HEK293 (cell line): ENCODE measurements at regions not wholly inside any gene's neighbourhood (a gene's known extent, or its start where the extent isn't known, plus 50 kb on each side); places are given as distances from the start of the nearest gene placed in this dataset.

Source experiments
- CTCF ChIA-PET: fragments of 350-600 bp; formaldehyde crosslinking; extraction: SDS; loops from one replicate; lab custom pipeline; 2021; ENCODE audit warnings: antibody characterized with exemption; lab: Yijun Ruan, JAX
- POLR2A ChIA-PET: fragments of 300-600 bp; formaldehyde crosslinking; extraction: SDS; loops from one replicate; lab custom pipeline; 2020; ENCODE audit warnings: antibody characterized with exemption, inconsistent platforms; lab: Yijun Ruan, JAX
- H3K27ac ChIP-seq: fragments of 200-500 bp; sonication (Bioruptor generic); 2 replicates; pipeline ENCODE4 v1.5.1; 2014; ENCODE audit warnings: low read depth, low read length, control low read depth, inconsistent platforms; ENCODE audit errors: extremely low read depth
- H3K36me3 ChIP-seq, 2 experiments: fragments of 200-500 bp in 1 of 2; sonication (Bioruptor generic) in 1 of 2; 1 replicate in 1 of 2; 2 replicates in 1 of 2; pipeline ENCODE4 v1.5.1; 2014 to 2017; ENCODE audit warnings: inconsistent platforms in 2 of 2, low read length in 2 of 2; ENCODE audit not compliant: control insufficient read depth in 2 of 2, insufficient read depth in 1 of 2
- H3K4me1 ChIP-seq: fragments of 200-500 bp; sonication (Bioruptor generic); 2 replicates; pipeline ENCODE4 v1.5.1; 2014; ENCODE audit warnings: mild to moderate bottlenecking, low read length, inconsistent platforms; ENCODE audit not compliant: control insufficient read depth, insufficient read depth
- H3K4me3 ChIP-seq: 2 replicates; pipeline ENCODE4 v1.5.1; 2011; ENCODE audit warnings: low read depth, mild to moderate bottlenecking, control low read depth, low read length, moderate library complexity
- H3K9me3 ChIP-seq: fragments of 200-500 bp; sonication (Bioruptor generic); 2 replicates; pipeline ENCODE4 v1.5.1; 2014; ENCODE audit warnings: low read depth, low read length, inconsistent platforms; ENCODE audit not compliant: control insufficient read depth, insufficient read depth
- GFI1B ChIP-seq: fragments of 450-650 bp; formaldehyde crosslinking; IDR thresholded peaks from 2 replicates; pipeline ENCODE4 v1.5.1; 2016; ENCODE audit warnings: missing biosample characterization, missing genetic modification characterization
- RBAK ChIP-seq: fragments of 450-650 bp; formaldehyde crosslinking; IDR thresholded peaks from 2 replicates; pipeline ENCODE4 v1.5.1; 2016; ENCODE audit warnings: missing biosample characterization, missing genetic modification characterization
- SALL2 ChIP-seq: fragments of 450-650 bp; formaldehyde crosslinking; IDR thresholded peaks from 2 replicates; pipeline ENCODE4 v1.5.0; 2017; ENCODE audit warnings: missing biosample characterization, mild to moderate bottlenecking, missing genetic modification characterization, borderline replicate concordance
- SETDB1 ChIP-seq: IDR thresholded peaks from one replicate; pipeline ENCODE4 v1.6.1; 2017; ENCODE audit warnings: mild to moderate bottlenecking, low read length, moderate library complexity, mixed read lengths; ENCODE audit not compliant: insufficient read length
- TCF7L2 ChIP-seq: IDR thresholded peaks from 2 replicates; pipeline ENCODE4 v1.6.1; 2011; ENCODE audit warnings: low read depth, mild to moderate bottlenecking, inconsistent platforms, low read length, moderate library complexity, borderline replicate concordance
- TRIM28 ChIP-seq: IDR thresholded peaks from 2 replicates; pipeline ENCODE4 v1.6.1; 2011; ENCODE audit warnings: low read length, control low read depth, borderline replicate concordance
- WT1 ChIP-seq: fragments of 450-650 bp; formaldehyde crosslinking; IDR thresholded peaks from 2 replicates; pipeline ENCODE4 v1.5.1; 2016; ENCODE audit warnings: missing biosample characterization, missing genetic modification characterization
- ZBTB48 ChIP-seq: fragments of 450-650 bp; formaldehyde crosslinking; IDR thresholded peaks from 2 replicates; pipeline ENCODE4 v1.5.1; 2016; ENCODE audit warnings: missing biosample characterization, missing genetic modification characterization
- ZIC2 ChIP-seq: fragments of 450-650 bp; formaldehyde crosslinking; IDR thresholded peaks from 2 replicates; pipeline ENCODE4 v1.5.1; 2016; ENCODE audit warnings: missing biosample characterization, missing genetic modification characterization
- ZNF138 ChIP-seq: fragments of 450-650 bp; formaldehyde crosslinking; IDR thresholded peaks from 2 replicates; pipeline ENCODE4 v1.5.1; 2016; ENCODE audit warnings: missing biosample characterization, missing genetic modification characterization, borderline replicate concordance
- ZNF140 ChIP-seq: fragments of 450-650 bp; formaldehyde crosslinking; IDR thresholded peaks from 2 replicates; pipeline ENCODE4 v1.5.1; 2016; ENCODE audit warnings: missing biosample characterization, missing genetic modification characterization
- ZNF157 ChIP-seq: fragments of 450-650 bp; formaldehyde crosslinking; IDR thresholded peaks from 2 replicates; pipeline ENCODE4 v1.5.1; 2016; ENCODE audit warnings: missing biosample characterization, missing genetic modification characterization
- ZNF174 ChIP-seq: fragments of 450-650 bp; formaldehyde crosslinking; IDR thresholded peaks from 2 replicates; pipeline ENCODE4 v1.5.0; 2017; ENCODE audit warnings: missing biosample characterization, mild to moderate bottlenecking, missing genetic modification characterization
- ZNF19 ChIP-seq: fragments of 450-650 bp; formaldehyde crosslinking; IDR thresholded peaks from 2 replicates; pipeline ENCODE4; 2016; ENCODE audit warnings: missing biosample characterization, missing genetic modification characterization, low read depth
- ZNF24 ChIP-seq: fragments of 450-650 bp; formaldehyde crosslinking; IDR thresholded peaks from 2 replicates; pipeline ENCODE4 v1.5.1; 2016; ENCODE audit warnings: missing biosample characterization, missing genetic modification characterization
- ZNF473 ChIP-seq: fragments of 450-650 bp; formaldehyde crosslinking; IDR thresholded peaks from 2 replicates; pipeline ENCODE4 v1.5.1; 2017; ENCODE audit warnings: missing biosample characterization, missing genetic modification characterization
- ZNF585B ChIP-seq: fragments of 450-650 bp; formaldehyde crosslinking; IDR thresholded peaks from 2 replicates; pipeline ENCODE4 v1.5.1; 2016; ENCODE audit warnings: missing biosample characterization, missing genetic modification characterization
- ZNF596 ChIP-seq: fragments of 450-650 bp; IDR thresholded peaks from 2 replicates; pipeline ENCODE4 v1.5.0; 2018; ENCODE audit warnings: missing biosample characterization, mild to moderate bottlenecking, missing genetic modification characterization, moderate library complexity
- ZNF626 ChIP-seq: fragments of 450-650 bp; sonication (Bioruptor Pico); formaldehyde crosslinking; IDR thresholded peaks from 2 replicates; pipeline ENCODE4 v1.5.1; 2018; ENCODE audit warnings: missing biosample characterization, missing genetic modification characterization, inconsistent platforms
- ZNF654 ChIP-seq: fragments of 450-650 bp; formaldehyde crosslinking; IDR thresholded peaks from 2 replicates; pipeline ENCODE4 v1.5.1; 2016; ENCODE audit warnings: low read depth, missing biosample characterization, missing genetic modification characterization
- ZNF670 ChIP-seq: fragments of 450-650 bp; formaldehyde crosslinking; IDR thresholded peaks from 2 replicates; pipeline ENCODE4 v1.5.1; 2016; ENCODE audit warnings: missing biosample characterization, missing genetic modification characterization, low read depth
- ZNF791 ChIP-seq: fragments of 450-650 bp; formaldehyde crosslinking; IDR thresholded peaks from 2 replicates; pipeline ENCODE4 v1.5.1; 2016; ENCODE audit warnings: missing biosample characterization, missing genetic modification characterization
- ZNF837 ChIP-seq: fragments of 450-650 bp; formaldehyde crosslinking; IDR thresholded peaks from 2 replicates; pipeline ENCODE4 v1.5.1; 2016; ENCODE audit warnings: missing biosample characterization, missing genetic modification characterization
- ZNF843 ChIP-seq: fragments of 450-650 bp; formaldehyde crosslinking; IDR thresholded peaks from 2 replicates; pipeline ENCODE4 v1.5.1; 2016; ENCODE audit warnings: missing biosample characterization, missing genetic modification characterization
- ZXDB ChIP-seq: fragments of 450-650 bp; formaldehyde crosslinking; IDR thresholded peaks from 2 replicates; pipeline ENCODE4 v1.5.1; 2016; ENCODE audit warnings: missing biosample characterization, missing genetic modification characterization
- TF ChIP-seq, protein P1 (sequence below): IDR thresholded peaks from 2 replicates; pipeline ENCODE4 v1.6.1; 2011; ENCODE audit warnings: mild to moderate bottlenecking, low read depth, low read length, borderline replicate concordance
- TF ChIP-seq, protein P2 (sequence below): fragments of 450-650 bp; formaldehyde crosslinking; IDR thresholded peaks from 2 replicates; pipeline ENCODE4 v1.5.1; 2016; ENCODE audit warnings: missing biosample characterization, missing genetic modification characterization
- TF ChIP-seq, protein P3 (sequence below): fragments of 450-650 bp; formaldehyde crosslinking; IDR thresholded peaks from 2 replicates; pipeline ENCODE4 v1.5.1; 2017; ENCODE audit warnings: missing biosample characterization, missing genetic modification characterization
- TF ChIP-seq, protein P4 (sequence below): fragments of 450-650 bp; formaldehyde crosslinking; IDR thresholded peaks from 2 replicates; pipeline ENCODE4 v1.5.0; 2017; ENCODE audit warnings: missing biosample characterization, missing genetic modification characterization, borderline replicate concordance
- TF ChIP-seq, protein P5 (sequence below): fragments of 450-650 bp; formaldehyde crosslinking; IDR thresholded peaks from 2 replicates; pipeline ENCODE4 v1.5.1; 2016; ENCODE audit warnings: missing biosample characterization, missing genetic modification characterization

DNA sequence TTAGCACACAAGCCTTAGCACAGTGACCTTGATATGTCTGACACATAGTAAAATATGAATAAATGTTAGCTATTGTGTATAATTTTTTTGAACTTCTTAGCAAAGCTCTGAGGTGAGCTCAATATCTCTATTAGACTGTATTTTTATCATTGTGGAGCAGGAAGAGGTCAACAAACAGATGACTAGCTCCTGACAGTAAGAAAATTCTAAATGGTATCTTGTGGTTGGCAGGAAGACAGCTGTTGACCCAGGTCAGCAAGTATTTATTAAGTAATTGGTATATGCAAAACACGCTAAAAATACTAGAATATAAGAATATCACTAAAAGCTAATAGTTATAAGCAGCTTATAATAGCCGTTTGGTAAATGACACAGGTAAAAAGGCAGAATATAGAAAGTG, 77.5 kb upstream of the MARCKS start:
- CTCF ChIA-PET = no interaction called here
- Histone ChIP-seq H3K9me3 (no peaks in the 10 kb centered on the region), H3K27ac (no peak overlapping the region), H3K36me3 (no peaks in the 10 kb centered on the region), H3K4me1 (no peaks in the 10 kb centered on the region), H3K4me3 (no peak overlapping the region)
- TF ChIP-seq ZNF585B (tag by site-specific recombination) (no peak), WT1 (tag by site-specific recombination) (no peak), ZIC2 (tag by site-specific recombination) (no peak), ZNF670 (tag by site-specific recombination) (no peak), ZNF140 (tag by site-specific recombination) (no peak), ZNF19 (tag by site-specific recombination) (no peak), ZNF138 (tag by site-specific recombination) (no peak), ZXDB (tag by site-specific recombination) (no peak), SETDB1 (no peak), TRIM28 (no peak), ZNF791 (tag by site-specific recombination) (no peak), ZNF626 (tag by site-specific recombination) (no peak), ZBTB48 (tag by site-specific recombination) (no peak), ZNF473 (tag by site-specific recombination) (no peak), ZNF24 (no peak), ZNF843 (no peak), ZNF157 (tag by site-specific recombination) (no peak)
- TF ChIP-seq, protein P1, sequence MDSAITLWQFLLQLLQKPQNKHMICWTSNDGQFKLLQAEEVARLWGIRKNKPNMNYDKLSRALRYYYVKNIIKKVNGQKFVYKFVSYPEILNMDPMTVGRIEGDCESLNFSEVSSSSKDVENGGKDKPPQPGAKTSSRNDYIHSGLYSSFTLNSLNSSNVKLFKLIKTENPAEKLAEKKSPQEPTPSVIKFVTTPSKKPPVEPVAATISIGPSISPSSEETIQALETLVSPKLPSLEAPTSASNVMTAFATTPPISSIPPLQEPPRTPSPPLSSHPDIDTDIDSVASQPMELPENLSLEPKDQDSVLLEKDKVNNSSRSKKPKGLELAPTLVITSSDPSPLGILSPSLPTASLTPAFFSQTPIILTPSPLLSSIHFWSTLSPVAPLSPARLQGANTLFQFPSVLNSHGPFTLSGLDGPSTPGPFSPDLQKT = no peak
- POLR2A ChIA-PET = no interaction called here

DNA sequence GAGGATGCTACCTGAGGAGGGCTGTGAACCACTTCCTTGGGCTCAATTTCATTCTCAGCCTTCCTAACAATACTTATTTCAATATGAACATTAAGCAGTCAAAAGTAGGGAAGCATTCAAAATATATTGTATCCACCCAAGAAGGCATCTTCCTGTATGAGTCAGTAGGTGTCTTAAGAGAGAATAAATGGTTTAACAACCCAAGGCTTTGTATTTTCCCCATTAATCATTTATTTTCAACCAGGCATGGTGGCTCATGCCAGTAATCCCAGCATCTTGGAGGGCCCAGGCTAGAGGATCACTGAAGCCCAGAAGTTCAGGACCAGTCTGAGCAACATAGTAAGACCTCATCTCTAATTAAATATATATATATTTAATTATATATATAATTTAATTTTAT, 74.5 kb upstream of the MARCKS start:
- Histone ChIP-seq H3K4me3 (no peak overlapping the region), H3K9me3 (no peaks in the 10 kb centered on the region), H3K36me3 (no peaks in the 10 kb centered on the region), H3K4me1 (no peaks in the 10 kb centered on the region), H3K27ac (no peak overlapping the region)
- CTCF ChIA-PET = no interaction called here
- POLR2A ChIA-PET = no interaction called here
- TF ChIP-seq TCF7L2 (no peak), ZNF837 (tag by site-specific recombination) (no peak), ZNF174 (tag by site-specific recombination) (no peak), GFI1B (no peak), RBAK (tag by site-specific recombination) (no peak), SALL2 (no peak), ZNF654 (tag by site-specific recombination) (no peak), ZNF596 (tag by site-specific recombination) (no peak)
- TF ChIP-seq, protein P2, sequence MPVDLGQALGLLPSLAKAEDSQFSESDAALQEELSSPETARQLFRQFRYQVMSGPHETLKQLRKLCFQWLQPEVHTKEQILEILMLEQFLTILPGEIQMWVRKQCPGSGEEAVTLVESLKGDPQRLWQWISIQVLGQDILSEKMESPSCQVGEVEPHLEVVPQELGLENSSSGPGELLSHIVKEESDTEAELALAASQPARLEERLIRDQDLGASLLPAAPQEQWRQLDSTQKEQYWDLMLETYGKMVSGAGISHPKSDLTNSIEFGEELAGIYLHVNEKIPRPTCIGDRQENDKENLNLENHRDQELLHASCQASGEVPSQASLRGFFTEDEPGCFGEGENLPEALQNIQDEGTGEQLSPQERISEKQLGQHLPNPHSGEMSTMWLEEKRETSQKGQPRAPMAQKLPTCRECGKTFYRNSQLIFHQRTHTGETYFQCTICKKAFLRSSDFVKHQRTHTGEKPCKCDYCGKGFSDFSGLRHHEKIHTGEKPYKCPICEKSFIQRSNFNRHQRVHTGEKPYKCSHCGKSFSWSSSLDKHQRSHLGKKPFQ (tag by site-specific recombination) = no peak
- TF ChIP-seq, protein P3, sequence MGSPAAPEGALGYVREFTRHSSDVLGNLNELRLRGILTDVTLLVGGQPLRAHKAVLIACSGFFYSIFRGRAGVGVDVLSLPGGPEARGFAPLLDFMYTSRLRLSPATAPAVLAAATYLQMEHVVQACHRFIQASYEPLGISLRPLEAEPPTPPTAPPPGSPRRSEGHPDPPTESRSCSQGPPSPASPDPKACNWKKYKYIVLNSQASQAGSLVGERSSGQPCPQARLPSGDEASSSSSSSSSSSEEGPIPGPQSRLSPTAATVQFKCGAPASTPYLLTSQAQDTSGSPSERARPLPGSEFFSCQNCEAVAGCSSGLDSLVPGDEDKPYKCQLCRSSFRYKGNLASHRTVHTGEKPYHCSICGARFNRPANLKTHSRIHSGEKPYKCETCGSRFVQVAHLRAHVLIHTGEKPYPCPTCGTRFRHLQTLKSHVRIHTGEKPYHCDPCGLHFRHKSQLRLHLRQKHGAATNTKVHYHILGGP (tag by site-specific recombination) = no peak
- TF ChIP-seq, protein P4, sequence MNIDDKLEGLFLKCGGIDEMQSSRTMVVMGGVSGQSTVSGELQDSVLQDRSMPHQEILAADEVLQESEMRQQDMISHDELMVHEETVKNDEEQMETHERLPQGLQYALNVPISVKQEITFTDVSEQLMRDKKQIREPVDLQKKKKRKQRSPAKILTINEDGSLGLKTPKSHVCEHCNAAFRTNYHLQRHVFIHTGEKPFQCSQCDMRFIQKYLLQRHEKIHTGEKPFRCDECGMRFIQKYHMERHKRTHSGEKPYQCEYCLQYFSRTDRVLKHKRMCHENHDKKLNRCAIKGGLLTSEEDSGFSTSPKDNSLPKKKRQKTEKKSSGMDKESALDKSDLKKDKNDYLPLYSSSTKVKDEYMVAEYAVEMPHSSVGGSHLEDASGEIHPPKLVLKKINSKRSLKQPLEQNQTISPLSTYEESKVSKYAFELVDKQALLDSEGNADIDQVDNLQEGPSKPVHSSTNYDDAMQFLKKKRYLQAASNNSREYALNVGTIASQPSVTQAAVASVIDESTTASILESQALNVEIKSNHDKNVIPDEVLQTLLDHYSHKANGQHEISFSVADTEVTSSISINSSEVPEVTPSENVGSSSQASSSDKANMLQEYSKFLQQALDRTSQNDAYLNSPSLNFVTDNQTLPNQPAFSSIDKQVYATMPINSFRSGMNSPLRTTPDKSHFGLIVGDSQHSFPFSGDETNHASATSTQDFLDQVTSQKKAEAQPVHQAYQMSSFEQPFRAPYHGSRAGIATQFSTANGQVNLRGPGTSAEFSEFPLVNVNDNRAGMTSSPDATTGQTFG (tag by site-specific recombination) = no peak
- TF ChIP-seq, protein P5, sequence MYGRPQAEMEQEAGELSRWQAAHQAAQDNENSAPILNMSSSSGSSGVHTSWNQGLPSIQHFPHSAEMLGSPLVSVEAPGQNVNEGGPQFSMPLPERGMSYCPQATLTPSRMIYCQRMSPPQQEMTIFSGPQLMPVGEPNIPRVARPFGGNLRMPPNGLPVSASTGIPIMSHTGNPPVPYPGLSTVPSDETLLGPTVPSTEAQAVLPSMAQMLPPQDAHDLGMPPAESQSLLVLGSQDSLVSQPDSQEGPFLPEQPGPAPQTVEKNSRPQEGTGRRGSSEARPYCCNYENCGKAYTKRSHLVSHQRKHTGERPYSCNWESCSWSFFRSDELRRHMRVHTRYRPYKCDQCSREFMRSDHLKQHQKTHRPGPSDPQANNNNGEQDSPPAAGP (tag by site-specific recombination) = no peak
